ENCODE measurements at regions not wholly inside any gene's neighbourhood (a gene's known extent, or its start where the extent isn't known, plus 50 kb on each side); places are given as distances from the start of the nearest gene placed in this dataset.

GRCh38 chr10:21097926-21098355, 200.8 kb upstream of the NEBL start (continued):
- TF ChIP-seq, protein P1, sequence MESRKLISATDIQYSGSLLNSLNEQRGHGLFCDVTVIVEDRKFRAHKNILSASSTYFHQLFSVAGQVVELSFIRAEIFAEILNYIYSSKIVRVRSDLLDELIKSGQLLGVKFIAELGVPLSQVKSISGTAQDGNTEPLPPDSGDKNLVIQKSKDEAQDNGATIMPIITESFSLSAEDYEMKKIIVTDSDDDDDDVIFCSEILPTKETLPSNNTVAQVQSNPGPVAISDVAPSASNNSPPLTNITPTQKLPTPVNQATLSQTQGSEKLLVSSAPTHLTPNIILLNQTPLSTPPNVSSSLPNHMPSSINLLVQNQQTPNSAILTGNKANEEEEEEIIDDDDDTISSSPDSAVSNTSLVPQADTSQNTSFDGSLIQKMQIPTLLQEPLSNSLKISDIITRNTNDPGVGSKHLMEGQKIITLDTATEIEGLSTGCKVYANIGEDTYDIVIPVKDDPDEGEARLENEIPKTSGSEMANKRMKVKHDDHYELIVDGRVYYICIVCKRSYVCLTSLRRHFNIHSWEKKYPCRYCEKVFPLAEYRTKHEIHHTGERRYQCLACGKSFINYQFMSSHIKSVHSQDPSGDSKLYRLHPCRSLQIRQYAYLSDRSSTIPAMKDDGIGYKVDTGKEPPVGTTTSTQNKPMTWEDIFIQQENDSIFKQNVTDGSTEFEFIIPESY (IDR thresholded peaks at IDR 0.05) = no peak
- TF ChIP-seq, protein P2, sequence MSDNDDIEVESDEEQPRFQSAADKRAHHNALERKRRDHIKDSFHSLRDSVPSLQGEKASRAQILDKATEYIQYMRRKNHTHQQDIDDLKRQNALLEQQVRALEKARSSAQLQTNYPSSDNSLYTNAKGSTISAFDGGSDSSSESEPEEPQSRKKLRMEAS (IDR thresholded peaks at IDR 0.05; ENCODE audit: low read depth, low read length) = no peak
- no peak for TF ChIP-seq NKRF (conservative IDR thresholded peaks at IDR 0.05)
- TF ChIP-seq NR2C1 (IDR thresholded peaks at IDR 0.05) = no peak
- no peak for TF ChIP-seq ATF7 (IDR thresholded peaks at IDR 0.05; ENCODE audit: low read depth)

DNA sequence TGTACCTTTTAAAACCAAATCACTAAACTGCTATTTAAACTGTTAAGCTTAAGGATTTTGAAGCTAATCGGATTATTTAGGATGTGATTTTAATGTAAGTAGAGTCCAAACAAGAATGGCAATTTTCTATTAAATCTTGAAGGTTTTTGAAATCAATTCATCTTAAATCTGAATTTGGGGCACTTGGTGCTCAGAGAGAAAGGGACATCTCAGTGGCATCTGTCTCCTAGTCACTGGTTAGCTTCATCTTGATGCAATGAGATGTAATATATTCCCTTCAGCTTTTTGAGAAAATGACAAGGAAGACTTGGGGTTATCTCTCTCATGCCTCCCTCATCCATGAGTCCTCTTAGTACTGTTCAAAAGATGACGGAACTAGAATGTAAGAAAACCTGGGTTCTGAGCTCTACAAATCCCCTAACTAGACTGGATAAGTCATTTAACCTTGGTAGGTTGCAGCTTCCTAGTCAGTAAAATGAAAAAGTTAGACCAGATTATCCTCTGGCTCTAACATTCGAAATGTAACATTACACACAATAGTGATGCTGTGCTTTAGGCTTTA, 198.5 kb upstream of the NEBL start:
- FAIRE-seq (no peak), ATAC-seq (no peak), DNase-seq (ENCODE audit: low read depth, low spot score) (no peak)
- RAD21 ChIA-PET (ENCODE audit: unreplicated experiment) = no interaction called here
- no peak overlapping the region for H3K4me3 ChIP-seq
- intact Hi-C loops (cut with micrococcal nuclease; ENCODE audit: unreplicated experiment) (no loop called here), in situ Hi-C loops (cut with MboI) (loop anchor here (25.0 kb wide), 1 partner anchor 867 kb away; no protein-coding TSS in a partner anchor)
- no TSS peak for BruUV-seq (replicated peaks)
- no peak overlapping the region for H3K4me2 ChIP-seq (ENCODE audit: control insufficient read depth, insufficient read depth)
- no peaks in the 10 kb centered on the region for H3K9me3 ChIP-seq (replicated peaks; ENCODE audit: control insufficient read depth, insufficient read depth, low read length)
- H4K20me1 ChIP-seq (ENCODE audit: control insufficient read depth, insufficient read depth) = no peaks in the 10 kb centered on the region
- WGBS (ENCODE audit: insufficient coverage, insufficient replicate concordance, low lambda C conversion rate, missing lambda C conversion rate) = 1% methylated on average over 3 of the region's 3 CpGs
- SMC1A ChIA-PET (ENCODE audit: uncharacterized antibody, unreplicated experiment) = no interaction called here
- H3K27ac ChIP-seq (ENCODE audit: control insufficient read depth, insufficient read depth) = no peak overlapping the region
- no peaks in the 10 kb centered on the region for H3K27me3 ChIP-seq (replicated peaks in 1 of 2; ENCODE audit: control insufficient read depth in 2 of 2, insufficient read depth in 2 of 2, low read length in 1 of 2)
- H3K36me3 ChIP-seq (ENCODE audit: control insufficient read depth in 2 of 2, insufficient read depth in 2 of 2, low read length in 1 of 2) = no peaks in the 10 kb centered on the region
- H3K79me2 ChIP-seq (ENCODE audit: control insufficient read depth, insufficient read depth, low read length) = no peaks in the 10 kb centered on the region
- POLR2A ChIA-PET = no interaction called here
- no peaks in the 10 kb centered on the region for H3K4me1 ChIP-seq (ENCODE audit: control insufficient read depth, insufficient read depth, low read length)
- H2AFZ ChIP-seq (ENCODE audit: control insufficient read depth, low read depth, low read length) = no peak overlapping the region
- no peak overlapping the region for H3K9ac ChIP-seq (ENCODE audit: control insufficient read depth, insufficient read depth, low read length)
- CTCF ChIA-PET = no interaction called here
- TF ChIP-seq TCF12 (IDR thresholded peaks at IDR 0.05; ENCODE audit: low read depth, low read length) (no peak), ZNF384 (IDR thresholded peaks at IDR 0.05; ENCODE audit: borderline replicate concordance, low read depth, low read length) (no peak), EP300 (IDR thresholded peaks at IDR 0.05; ENCODE audit: borderline replicate concordance in 1 of 2, control insufficient read depth in 1 of 2, low read depth in 2 of 2, low read length in 2 of 2) (no peak), CBX5 (IDR thresholded peaks at IDR 0.05; ENCODE audit: low read depth) (no peak), BMI1 (IDR thresholded peaks at IDR 0.05; ENCODE audit: borderline replicate concordance) (no peak)
- TF ChIP-seq, protein P3, sequence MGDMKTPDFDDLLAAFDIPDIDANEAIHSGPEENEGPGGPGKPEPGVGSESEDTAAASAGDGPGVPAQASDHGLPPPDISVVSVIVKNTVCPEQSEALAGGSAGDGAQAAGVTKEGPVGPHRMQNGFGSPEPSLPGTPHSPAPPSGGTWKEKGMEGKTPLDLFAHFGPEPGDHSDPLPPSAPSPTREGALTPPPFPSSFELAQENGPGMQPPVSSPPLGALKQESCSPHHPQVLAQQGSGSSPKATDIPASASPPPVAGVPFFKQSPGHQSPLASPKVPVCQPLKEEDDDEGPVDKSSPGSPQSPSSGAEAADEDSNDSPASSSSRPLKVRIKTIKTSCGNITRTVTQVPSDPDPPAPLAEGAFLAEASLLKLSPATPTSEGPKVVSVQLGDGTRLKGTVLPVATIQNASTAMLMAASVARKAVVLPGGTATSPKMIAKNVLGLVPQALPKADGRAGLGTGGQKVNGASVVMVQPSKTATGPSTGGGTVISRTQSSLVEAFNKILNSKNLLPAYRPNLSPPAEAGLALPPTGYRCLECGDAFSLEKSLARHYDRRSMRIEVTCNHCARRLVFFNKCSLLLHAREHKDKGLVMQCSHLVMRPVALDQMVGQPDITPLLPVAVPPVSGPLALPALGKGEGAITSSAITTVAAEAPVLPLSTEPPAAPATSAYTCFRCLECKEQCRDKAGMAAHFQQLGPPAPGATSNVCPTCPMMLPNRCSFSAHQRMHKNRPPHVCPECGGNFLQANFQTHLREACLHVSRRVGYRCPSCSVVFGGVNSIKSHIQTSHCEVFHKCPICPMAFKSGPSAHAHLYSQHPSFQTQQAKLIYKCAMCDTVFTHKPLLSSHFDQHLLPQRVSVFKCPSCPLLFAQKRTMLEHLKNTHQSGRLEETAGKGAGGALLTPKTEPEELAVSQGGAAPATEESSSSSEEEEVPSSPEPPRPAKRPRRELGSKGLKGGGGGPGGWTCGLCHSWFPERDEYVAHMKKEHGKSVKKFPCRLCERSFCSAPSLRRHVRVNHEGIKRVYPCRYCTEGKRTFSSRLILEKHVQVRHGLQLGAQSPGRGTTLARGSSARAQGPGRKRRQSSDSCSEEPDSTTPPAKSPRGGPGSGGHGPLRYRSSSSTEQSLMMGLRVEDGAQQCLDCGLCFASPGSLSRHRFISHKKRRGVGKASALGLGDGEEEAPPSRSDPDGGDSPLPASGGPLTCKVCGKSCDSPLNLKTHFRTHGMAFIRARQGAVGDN (IDR thresholded peaks at IDR 0.05) = no peak
